CD4-positive, CD25-positive, alpha-beta regulatory T cell (primary cell): ENCODE measurements at regions not wholly inside any gene's neighbourhood (a gene's known extent, or its start where the extent isn't known, plus 50 kb on each side); places are given as distances from the start of the nearest gene placed in this dataset.
"Not testable (repeated sequence)": the region's sequence is repeated elsewhere in the genome, so short reads cannot be mapped to it uniquely, and the experiment has no call there.

ENCODE experiments used
- ATAC-seq, 2 donors: fragments of 150-1000 bp; cut with Tn5 transposase; one replicate each; pipeline ENCODE4 v1.10.0; 2021; ENCODE audit warnings: low read depth in 2 of 2, moderate number of reproducible peaks in 2 of 2, moderate library complexity in 1 of 2
- DNase-seq, 3 donors: peaks; one replicate each; pipeline versions ENCODE4 v3.0.0 to v3.0.0-alpha.2; 2012 to 2022; ENCODE audit warnings: mixed read lengths in 1 of 3
- H3K27ac ChIP-seq: one replicate; pipeline ENCODE4 v1.7.0; 2013; ENCODE audit warnings: mild to moderate bottlenecking, low read length; ENCODE audit not compliant: insufficient read depth, poor library complexity, severe bottlenecking
- H3K27me3 ChIP-seq: one replicate; pipeline ENCODE4 v1.7.0; 2013; ENCODE audit warnings: low read length; ENCODE audit not compliant: control insufficient read depth, insufficient read depth
- H3K36me3 ChIP-seq: one replicate; pipeline ENCODE4 v1.7.0; 2013; ENCODE audit warnings: mild to moderate bottlenecking, low read length, moderate library complexity; ENCODE audit not compliant: control insufficient read depth, insufficient read depth
- H3K4me1 ChIP-seq: 2 replicates; pipeline ENCODE4 v1.7.0; 2013; ENCODE audit warnings: mild to moderate bottlenecking, low read length; ENCODE audit not compliant: insufficient read depth, control insufficient read depth, poor library complexity, severe bottlenecking
- H3K4me3 ChIP-seq: one replicate; pipeline ENCODE4 v1.7.0; 2013; ENCODE audit warnings: low read depth, mild to moderate bottlenecking, low read length, moderate library complexity
- H3K9me3 ChIP-seq, 2 experiments: 1 replicate in 1 of 2; 2 replicates in 1 of 2; pipeline ENCODE4 v1.7.0; 2013; ENCODE audit warnings: low read length in 2 of 2, mild to moderate bottlenecking in 1 of 2, moderate library complexity in 1 of 2; ENCODE audit not compliant: control insufficient read depth in 2 of 2
- H3K27ac Mint-ChIP-seq, 3 donors: one replicate each; pipeline ENCODE4 v1.8.0; 2020 to 2022; ENCODE audit warnings: mild to moderate bottlenecking in 3 of 3, mixed read lengths in 3 of 3, moderate library complexity in 2 of 3
- H3K27me3 Mint-ChIP-seq: one replicate; pipeline ENCODE4 v1.8.0; 2022; ENCODE audit warnings: mild to moderate bottlenecking, mixed read lengths
- H3K36me3 Mint-ChIP-seq: one replicate; pipeline ENCODE4 v1.8.0; 2020; ENCODE audit warnings: mixed read lengths
- H3K4me1 Mint-ChIP-seq, 4 donors: one replicate each; pipeline ENCODE4 v1.8.0; 2020 to 2022; ENCODE audit warnings: mixed read lengths in 4 of 4, mild to moderate bottlenecking in 1 of 4
- H3K4me3 Mint-ChIP-seq, 4 donors: one replicate each; pipeline ENCODE4 v1.8.0; 2020 to 2022; ENCODE audit warnings: mild to moderate bottlenecking in 4 of 4, mixed read lengths in 4 of 4, moderate library complexity in 3 of 4
- H3K9me3 Mint-ChIP-seq, 7 donors: one replicate each; pipeline ENCODE4 v1.8.0; 2020 to 2022; ENCODE audit warnings: mixed read lengths in 7 of 7, mild to moderate bottlenecking in 3 of 7, moderate library complexity in 2 of 7

- Histone ChIP-seq H3K9me3 (peaks cover 0 to 4% of the 10 kb centered on the region in 2 experiments), H3K4me3 (no peak overlapping the region), H3K36me3 (no peaks in the 10 kb centered on the region), H3K27ac (no peak overlapping the region), H3K27me3 (peaks cover 1% of the 10 kb centered on the region), H3K4me1 (no peaks in the 10 kb centered on the region)
- Mint-ChIP-seq H3K9me3 (peaks cover 2 to 10% (median 5%) of the 10 kb centered on the region in 7 donors), H3K27ac (peak overlapping the region in 2 of 3 donors; percentile 39 to 77), H3K4me1 (peaks cover 6 to 41% (median 19%) of the 10 kb centered on the region in 4 donors), H3K4me3 (peak overlapping the region in 3 of 4 donors; percentile 20 to 73 (median 34)), H3K27me3 (peaks cover 8% of the 10 kb centered on the region), H3K36me3 (no peaks in the 10 kb centered on the region)
- ATAC-seq (no peak), DNase-seq (peak in 1 of 3 donors; percentile 8)
These were observed 170.4 kb downstream of the COG6 start for GRCh38 chr13:39825886-39826285.

DNA sequence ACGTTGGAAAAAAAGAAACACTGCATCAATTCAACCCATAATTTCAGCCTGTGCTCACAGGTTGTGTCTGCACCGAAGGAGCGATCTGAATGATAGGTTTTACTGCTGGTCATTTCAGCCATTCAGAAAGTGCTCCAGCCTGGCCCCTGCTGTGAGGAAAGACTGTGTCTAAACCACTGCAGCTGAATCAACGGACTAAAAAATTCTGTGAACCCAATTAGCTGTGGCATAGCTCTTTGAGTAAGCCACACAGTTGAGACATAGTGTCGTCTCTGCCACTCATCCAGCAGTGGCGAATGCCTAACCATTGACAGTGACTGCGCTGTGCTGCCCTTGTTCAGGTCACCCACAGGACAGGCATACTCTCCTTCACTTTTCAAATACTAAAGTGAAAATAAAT is 179.8 kb downstream of the COG6 start:
- Mint-ChIP-seq H3K27me3 (no peaks in the 10 kb centered on the region), H3K4me3 (no peak overlapping the region), H3K27ac (no peak overlapping the region), H3K36me3 (no peaks in the 10 kb centered on the region), H3K9me3 (peaks cover 0 to 2% (median 0%) of the 10 kb centered on the region in 7 donors), H3K4me1 (peaks cover 0 to 11% (median 0%) of the 10 kb centered on the region in 4 donors)
- Histone ChIP-seq H3K4me3 (no peak overlapping the region), H3K27ac (no peak overlapping the region), H3K9me3 (no peaks in the 10 kb centered on the region), H3K4me1 (no peaks in the 10 kb centered on the region), H3K27me3 (peaks cover 2% of the 10 kb centered on the region), H3K36me3 (no peaks in the 10 kb centered on the region)
- DNase-seq (no peak), ATAC-seq (no peak)

GRCh38 chr13:39836038-39836437 is 180.6 kb downstream of the COG6 start:
- ATAC-seq, result no peak
- no peaks in the 10 kb centered on the region for H3K9me3 ChIP-seq

GRCh38 chr13:39837866-39838265 is 182.4 kb downstream of the COG6 start:
- H3K27ac ChIP-seq, ATAC-seq, H3K4me3 ChIP-seq, H3K4me1 ChIP-seq, H3K9me3 Mint-ChIP-seq, H3K27me3 Mint-ChIP-seq, H3K4me3 Mint-ChIP-seq, H3K27ac Mint-ChIP-seq, H3K36me3 Mint-ChIP-seq, H3K27me3 ChIP-seq, H3K9me3 ChIP-seq, DNase-seq, H3K36me3 ChIP-seq: not testable (repeated sequence)
- H3K4me1 Mint-ChIP-seq, result peaks cover 0 to 11% (median 0%) of the 10 kb centered on the region in 4 donors

More at GRCh38 chr13:39836038-39836437, 180.6 kb downstream of the COG6 start:
- no peak overlapping the region for H3K27ac ChIP-seq
- no peaks in the 10 kb centered on the region for H3K4me1 ChIP-seq
- peaks cover 2% of the 10 kb centered on the region for H3K27me3 ChIP-seq
- Mint-ChIP-seq H3K36me3 (no peaks in the 10 kb centered on the region), H3K9me3 (peaks cover 0 to 2% (median 0%) of the 10 kb centered on the region in 7 donors), H3K27ac (no peak overlapping the region), H3K27me3 (no peaks in the 10 kb centered on the region), H3K4me1 (peaks cover 0 to 11% (median 0%) of the 10 kb centered on the region in 4 donors), H3K4me3 (no peak overlapping the region)
- H3K36me3 ChIP-seq, result no peaks in the 10 kb centered on the region
- no peak for DNase-seq
- no peak overlapping the region for H3K4me3 ChIP-seq

GRCh38 chr13:39840201-39840600 is 184.7 kb downstream of the COG6 start:
- no peaks in the 10 kb centered on the region for H3K27me3 ChIP-seq
- no peak for DNase-seq
- Mint-ChIP-seq H3K4me1 (peaks cover 0 to 11% (median 0%) of the 10 kb centered on the region in 4 donors), H3K36me3 (no peaks in the 10 kb centered on the region), H3K27me3 (peaks cover 4% of the 10 kb centered on the region), H3K9me3 (no peaks in the 10 kb centered on the region), H3K4me3 (no peak overlapping the region), H3K27ac (no peak overlapping the region)
- H3K4me3 ChIP-seq, result no peak overlapping the region
- no peaks in the 10 kb centered on the region for H3K36me3 ChIP-seq
- no peak for ATAC-seq
- no peaks in the 10 kb centered on the region for H3K4me1 ChIP-seq
- H3K9me3 ChIP-seq, result no peaks in the 10 kb centered on the region
- H3K27ac ChIP-seq, result no peak overlapping the region

GRCh38 chr13:39847336-39847735 is 191.9 kb downstream of the COG6 start:
- H3K36me3 Mint-ChIP-seq, result no peaks in the 10 kb centered on the region
- Histone ChIP-seq H3K36me3 (no peaks in the 10 kb centered on the region), H3K4me3 (no peak overlapping the region), H3K27me3 (no peaks in the 10 kb centered on the region), H3K27ac (no peak overlapping the region), H3K9me3 (peaks cover 0 to 3% of the 10 kb centered on the region in 2 experiments), H3K4me1 (no peaks in the 10 kb centered on the region)
- no peak overlapping the region for H3K4me3 Mint-ChIP-seq
- H3K27ac Mint-ChIP-seq, result no peak overlapping the region
- H3K27me3 Mint-ChIP-seq, result peaks cover 8% of the 10 kb centered on the region
- peaks cover 0 to 20% (median 0%) of the 10 kb centered on the region in 7 donors for H3K9me3 Mint-ChIP-seq
- ATAC-seq, result no peak
- DNase-seq, result no peak
- H3K4me1 Mint-ChIP-seq, result no peaks in the 10 kb centered on the region

GRCh38 chr13:39855236-39855635 is 199.8 kb downstream of the COG6 start:
- H3K36me3 Mint-ChIP-seq, result no peaks in the 10 kb centered on the region
- no peak overlapping the region for H3K27ac ChIP-seq
- H3K9me3 ChIP-seq, result peaks cover 0 to 5% of the 10 kb centered on the region in 2 experiments
- peaks cover 0 to 26% (median 5%) of the 10 kb centered on the region in 7 donors for H3K9me3 Mint-ChIP-seq
- H3K4me3 ChIP-seq, result no peak overlapping the region
- H3K27ac Mint-ChIP-seq, result no peak overlapping the region
- H3K4me1 ChIP-seq, result no peaks in the 10 kb centered on the region
- H3K4me1 Mint-ChIP-seq, result peaks cover 0 to 5% (median 0%) of the 10 kb centered on the region in 4 donors
- DNase-seq (no peak), ATAC-seq (no peak)
- no peaks in the 10 kb centered on the region for H3K36me3 ChIP-seq
- H3K27me3 ChIP-seq, result peaks cover 2% of the 10 kb centered on the region
- H3K27me3 Mint-ChIP-seq, result peaks cover 26% of the 10 kb centered on the region
- no peak overlapping the region for H3K4me3 Mint-ChIP-seq

DNA sequence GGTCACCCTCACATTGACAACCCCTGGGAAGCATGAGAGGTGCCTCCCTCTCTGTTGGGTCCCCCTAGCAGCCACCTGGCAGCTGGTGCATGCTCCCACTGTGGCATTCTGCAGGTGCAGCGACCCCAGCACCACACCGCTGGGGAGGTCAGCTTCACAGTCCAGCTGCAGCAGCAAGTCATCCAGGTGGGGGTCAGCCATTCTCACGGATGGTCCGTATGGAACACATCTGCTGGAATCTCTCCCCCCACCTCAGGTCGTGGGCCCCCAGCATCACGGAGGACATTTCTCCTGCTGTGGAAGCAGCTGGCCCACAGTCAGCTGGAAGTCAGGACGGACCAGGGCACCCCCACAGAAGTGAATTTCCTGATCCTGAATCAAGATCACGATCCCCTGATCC is 201.3 kb downstream of the COG6 start:
- ATAC-seq, result no peak
- Mint-ChIP-seq H3K4me1 (peaks cover 0 to 5% (median 0%) of the 10 kb centered on the region in 4 donors), H3K9me3 (peaks cover 0 to 20% (median 5%) of the 10 kb centered on the region in 7 donors), H3K27ac (no peak overlapping the region), H3K36me3 (no peaks in the 10 kb centered on the region), H3K4me3 (no peak overlapping the region), H3K27me3 (peaks cover 37% of the 10 kb centered on the region)
- peaks cover 2% of the 10 kb centered on the region for H3K27me3 ChIP-seq
- no peak for DNase-seq
- no peak overlapping the region for H3K4me3 ChIP-seq
- H3K27ac ChIP-seq, result no peak overlapping the region
- H3K36me3 ChIP-seq, result no peaks in the 10 kb centered on the region
- H3K4me1 ChIP-seq, result no peaks in the 10 kb centered on the region
- H3K9me3 ChIP-seq, result peaks cover 0 to 2% of the 10 kb centered on the region in 2 experiments
